Retinal pigment epithelial cell (primary cell): ENCODE measurements at regions not wholly inside any gene's neighbourhood (a gene's known extent, or its start where the extent isn't known, plus 50 kb on each side); places are given as distances from the start of the nearest gene placed in this dataset.

Source experiments
- DNase-seq: peaks from one replicate; pipeline ENCODE4 v3.0.0-alpha.2; 2010; ENCODE audit warnings: low read depth
- H3K4me3 ChIP-seq: 2 replicates; pipeline ENCODE4 v1.5.1; 2011; ENCODE audit warnings: mild to moderate bottlenecking, low read length, control low read depth, moderate library complexity
- CTCF ChIP-seq: conservative IDR thresholded peaks from 2 replicates; pipeline ENCODE4 v1.5.1; 2011; ENCODE audit warnings: low read depth, low read length, control low read depth, inconsistent platforms

- H3K4me3 ChIP-seq = no peak overlapping the region
- DNase-seq = no peak
- no peak for TF ChIP-seq CTCF
Measured at GRCh38 chr6:88374553-88374952, 208.4 kb upstream of the CNR1 start.

- no peak for TF ChIP-seq CTCF
- DNase-seq = no peak
- H3K4me3 ChIP-seq = no peak overlapping the region
Measured at GRCh38 chr6:88371480-88371879, 205.3 kb upstream of the CNR1 start.

GRCh38 chr6:88370127-88370710 is 204.1 kb upstream of the CNR1 start:
- H3K4me3 ChIP-seq = no peak overlapping the region
- no peak for DNase-seq
- TF ChIP-seq CTCF = no peak

- no peak for DNase-seq
- H3K4me3 ChIP-seq = no peak overlapping the region
- no peak for TF ChIP-seq CTCF
Measured at GRCh38 chr6:88369262-88369661, 203.1 kb upstream of the CNR1 start.

GRCh38 chr6:88368071-88368787 is 202.1 kb upstream of the CNR1 start:
- DNase-seq = peak; percentile 65
- no peak for TF ChIP-seq CTCF
- H3K4me3 ChIP-seq = no peak overlapping the region

- no peak for TF ChIP-seq CTCF
- no peak for DNase-seq
- no peak overlapping the region for H3K4me3 ChIP-seq
Measured at GRCh38 chr6:88367248-88367647, 201.1 kb upstream of the CNR1 start.

- H3K4me3 ChIP-seq = no peak overlapping the region
- DNase-seq = no peak
- TF ChIP-seq CTCF = no peak
Measured at GRCh38 chr6:88366672-88367071, 200.5 kb upstream of the CNR1 start.
